GM12865 (cell line): ENCODE measurements at regions not wholly inside any gene's neighbourhood (a gene's known extent, or its start where the extent isn't known, plus 50 kb on each side); places are given as distances from the start of the nearest gene placed in this dataset.

Source experiments
- DNase-seq: peaks from one replicate; pipeline ENCODE4 v3.0.0; 2010; ENCODE audit warnings: low read depth
- H3K4me3 ChIP-seq: 2 replicates; pipeline ENCODE4 v1.5.1; 2011; ENCODE audit warnings: mild to moderate bottlenecking, low read depth, low read length, control low read depth
- TF ChIP-seq, protein P1 (sequence below): IDR thresholded peaks from 2 replicates; pipeline ENCODE4 v1.5.1; 2011; ENCODE audit warnings: low read length, control low read depth, low read depth, inconsistent platforms; ENCODE audit not compliant: insufficient read depth; ENCODE audit errors: missing control alignments

DNA sequence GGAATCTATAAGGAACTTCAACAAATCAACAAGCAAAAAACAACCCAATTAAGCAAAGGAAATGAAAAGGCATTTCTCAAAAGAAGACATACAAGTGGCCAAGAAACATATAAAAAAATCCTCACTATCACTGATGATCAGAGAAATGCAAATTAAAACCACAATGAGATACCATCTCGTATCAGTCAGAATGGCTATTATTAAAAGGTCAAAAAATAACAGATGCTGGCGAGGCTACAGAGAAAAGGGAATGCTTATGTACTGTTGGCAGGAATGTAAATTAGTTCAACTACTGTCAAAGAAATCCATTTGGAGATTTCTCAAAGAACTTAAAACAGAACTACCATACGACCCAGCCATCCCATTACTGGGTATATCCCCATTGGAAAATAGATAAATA, 292.4 kb upstream of the FAT1 start:
- no peak overlapping the region for H3K4me3 ChIP-seq
- TF ChIP-seq, protein P1, sequence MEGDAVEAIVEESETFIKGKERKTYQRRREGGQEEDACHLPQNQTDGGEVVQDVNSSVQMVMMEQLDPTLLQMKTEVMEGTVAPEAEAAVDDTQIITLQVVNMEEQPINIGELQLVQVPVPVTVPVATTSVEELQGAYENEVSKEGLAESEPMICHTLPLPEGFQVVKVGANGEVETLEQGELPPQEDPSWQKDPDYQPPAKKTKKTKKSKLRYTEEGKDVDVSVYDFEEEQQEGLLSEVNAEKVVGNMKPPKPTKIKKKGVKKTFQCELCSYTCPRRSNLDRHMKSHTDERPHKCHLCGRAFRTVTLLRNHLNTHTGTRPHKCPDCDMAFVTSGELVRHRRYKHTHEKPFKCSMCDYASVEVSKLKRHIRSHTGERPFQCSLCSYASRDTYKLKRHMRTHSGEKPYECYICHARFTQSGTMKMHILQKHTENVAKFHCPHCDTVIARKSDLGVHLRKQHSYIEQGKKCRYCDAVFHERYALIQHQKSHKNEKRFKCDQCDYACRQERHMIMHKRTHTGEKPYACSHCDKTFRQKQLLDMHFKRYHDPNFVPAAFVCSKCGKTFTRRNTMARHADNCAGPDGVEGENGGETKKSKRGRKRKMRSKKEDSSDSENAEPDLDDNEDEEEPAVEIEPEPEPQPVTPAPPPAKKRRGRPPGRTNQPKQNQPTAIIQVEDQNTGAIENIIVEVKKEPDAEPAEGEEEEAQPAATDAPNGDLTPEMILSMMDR = no peak
- no peak for DNase-seq

DNA sequence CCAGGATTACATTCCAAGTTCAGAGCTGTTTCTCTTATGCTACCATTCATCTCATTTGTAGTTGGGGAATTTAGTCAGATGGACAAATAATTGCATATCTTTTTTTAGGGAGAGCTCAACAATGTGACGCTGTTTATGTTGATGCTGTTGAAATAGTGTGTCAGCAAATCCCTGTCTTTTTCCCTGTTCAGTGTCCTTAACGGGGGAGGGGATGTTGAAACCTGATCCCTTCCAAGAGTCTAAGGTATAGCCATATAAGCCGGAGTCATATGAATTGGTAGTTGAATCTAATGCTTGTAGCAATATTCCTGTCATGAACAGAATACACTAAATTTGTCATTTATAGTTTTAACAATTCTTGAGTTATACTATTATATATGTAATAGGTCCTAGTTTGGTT, 293.5 kb upstream of the FAT1 start:
- no peak for DNase-seq
- no peak overlapping the region for H3K4me3 ChIP-seq
- TF ChIP-seq, protein P1 = no peak

DNA sequence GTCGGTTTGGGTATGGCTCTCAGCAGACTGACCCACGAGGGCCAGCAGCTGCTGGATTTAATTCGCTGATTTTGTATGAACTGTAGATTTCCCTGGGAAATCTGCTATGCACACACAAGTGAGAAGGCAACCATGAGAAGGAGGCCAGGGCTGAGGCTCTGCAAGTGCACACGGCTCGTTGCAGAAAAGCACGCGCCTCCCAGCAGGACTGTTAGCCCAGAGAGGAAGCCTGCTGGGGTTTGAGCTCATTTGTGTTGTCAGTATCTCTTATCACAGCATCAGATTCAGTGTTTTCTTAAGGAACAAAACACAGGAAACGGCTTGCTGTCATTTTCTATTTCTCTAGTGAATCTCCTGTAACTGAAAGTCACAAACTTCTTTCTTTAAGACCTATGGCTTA, 296.2 kb upstream of the FAT1 start:
- TF ChIP-seq, protein P1 = no peak
- no peak for DNase-seq
- no peak overlapping the region for H3K4me3 ChIP-seq

DNA sequence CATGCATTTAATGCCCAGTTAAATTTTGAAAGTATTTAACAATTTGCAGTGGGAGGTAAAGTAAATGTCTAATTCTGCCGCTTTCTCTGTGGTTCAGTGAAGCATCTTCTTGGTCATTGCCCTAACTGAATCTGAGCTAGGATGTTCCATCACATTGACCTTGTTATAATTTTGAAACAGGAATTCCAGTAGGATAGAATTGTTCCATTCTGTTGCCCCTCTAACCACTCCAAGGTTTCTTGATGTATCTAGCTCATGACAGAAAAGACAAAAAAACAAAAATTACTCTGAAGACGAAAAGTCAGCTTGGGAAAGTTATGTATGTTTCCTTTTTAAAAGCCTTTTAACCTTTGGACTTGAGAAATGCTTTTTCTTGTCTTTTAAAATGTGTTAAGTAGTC, 297.0 kb upstream of the FAT1 start:
- TF ChIP-seq, protein P1 = no peak
- DNase-seq = no peak
- no peak overlapping the region for H3K4me3 ChIP-seq

DNA sequence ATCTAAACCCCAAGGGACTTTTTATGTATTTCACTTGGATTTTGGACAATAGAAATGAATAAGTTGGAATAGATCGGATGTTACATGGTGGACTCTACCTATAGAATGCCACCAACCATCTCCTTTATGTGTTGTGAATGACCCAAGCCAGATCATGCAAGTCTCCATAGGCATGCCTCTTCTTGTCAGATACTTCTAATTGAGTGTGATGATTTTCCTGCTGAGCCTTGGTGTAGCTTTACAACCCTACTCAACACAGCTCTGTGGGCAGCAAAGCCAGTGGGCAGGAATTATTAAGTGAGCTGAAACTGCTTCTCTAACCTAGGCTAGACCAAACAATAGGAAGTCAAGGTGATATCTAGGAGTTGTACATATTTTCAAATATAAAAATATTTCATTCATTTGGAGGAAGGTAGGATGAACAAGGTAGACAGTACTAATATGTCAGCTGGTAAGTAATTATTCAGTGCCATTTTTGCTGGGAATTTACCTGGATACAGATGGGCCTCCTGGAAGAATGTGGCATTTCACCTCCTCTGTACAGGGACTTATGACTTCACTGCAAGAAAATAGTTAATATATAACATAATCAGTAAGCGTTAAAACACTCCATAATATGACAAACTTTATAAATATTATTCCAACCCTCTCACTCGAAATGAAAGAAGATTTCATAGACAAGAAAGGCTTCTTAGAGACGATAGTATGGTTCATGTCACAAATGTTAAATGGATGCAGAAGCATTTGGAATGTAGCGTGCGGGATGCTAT, 298.0 kb upstream of the FAT1 start:
- no peak for DNase-seq
- no peak overlapping the region for H3K4me3 ChIP-seq
- TF ChIP-seq, protein P1 = no peak

DNA sequence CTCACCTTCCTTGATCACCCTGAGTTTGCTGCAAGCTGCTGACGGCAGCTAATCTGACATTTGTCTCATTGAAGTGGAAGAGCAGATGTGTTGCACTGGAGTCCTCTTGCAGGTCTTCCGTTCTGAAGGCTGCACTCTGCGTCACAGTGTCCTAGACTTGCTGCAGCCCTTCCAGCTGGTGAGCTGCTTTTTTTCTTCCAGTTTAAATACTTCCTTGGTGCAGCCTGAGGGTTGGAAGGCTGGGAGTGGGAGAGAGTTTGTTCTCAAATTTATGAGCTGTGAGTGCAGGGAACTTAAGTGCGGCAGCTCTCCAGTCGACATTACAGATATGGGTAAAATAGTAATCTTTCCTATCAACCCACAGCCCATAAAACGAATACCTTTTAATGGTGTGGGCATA, 303.6 kb upstream of the FAT1 start:
- no peak overlapping the region for H3K4me3 ChIP-seq
- TF ChIP-seq, protein P1 = no peak
- DNase-seq = no peak

DNA sequence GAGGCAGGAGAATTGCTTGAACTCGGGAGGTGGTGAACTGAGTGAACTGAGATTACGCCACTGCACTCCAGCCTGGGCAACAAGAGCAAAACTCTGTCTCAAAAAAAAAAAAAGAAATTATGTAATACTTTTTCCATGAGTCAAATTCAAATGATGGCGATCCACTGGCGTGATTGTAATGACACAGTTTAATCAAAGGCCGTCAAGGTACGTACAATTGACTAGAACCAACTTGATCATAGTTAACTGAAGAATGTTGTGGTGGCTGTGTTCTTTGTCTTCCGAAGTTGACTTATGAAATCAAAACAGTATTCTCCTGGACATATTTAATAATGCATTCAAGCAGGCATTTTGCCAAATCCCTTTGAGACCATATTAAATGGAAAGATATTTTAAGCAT, 318.6 kb upstream of the FAT1 start:
- TF ChIP-seq, protein P1 = no peak
- H3K4me3 ChIP-seq = no peak overlapping the region
- DNase-seq = no peak
